Kidney glomerular epithelial cell (primary cell): ENCODE measurements at regions not wholly inside any gene's neighbourhood (a gene's known extent, or its start where the extent isn't known, plus 50 kb on each side); places are given as distances from the start of the nearest gene placed in this dataset.

ENCODE experiments used
- DNase-seq: peaks from one replicate; lab custom pipeline; 2025; lab: John Stamatoyannopoulos, UW

- no peak for DNase-seq
Observed at GRCh38 chr16:85309656-85310587, 197.7 kb upstream of the CIBAR2 start.

GRCh38 chr16:85310868-85311585, 198.8 kb upstream of the CIBAR2 start:
- DNase-seq, result no peak

DNA sequence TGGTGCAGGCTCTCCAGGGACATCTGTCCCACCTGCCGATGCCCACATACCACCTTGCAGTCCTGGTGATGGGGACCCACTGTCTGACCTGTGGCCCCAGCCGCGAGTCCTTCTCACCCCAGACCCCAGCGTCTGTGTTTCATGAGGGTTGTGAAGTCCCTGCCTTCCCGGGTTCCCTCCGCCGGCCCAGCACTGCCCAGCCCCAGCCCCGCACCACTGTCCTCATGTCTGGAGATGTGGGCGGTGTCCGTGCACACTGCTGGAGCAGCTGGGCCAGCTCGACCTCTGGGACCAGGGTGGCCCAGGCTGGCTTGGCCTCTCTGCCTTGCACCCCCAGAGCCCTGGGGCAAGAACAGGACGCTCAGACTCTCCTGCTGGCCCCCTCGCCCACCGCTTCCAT, 199.5 kb upstream of the CIBAR2 start:
- no peak for DNase-seq

- DNase-seq, result no peak
Observed at GRCh38 chr16:85312174-85312573, 199.9 kb upstream of the CIBAR2 start.

DNA sequence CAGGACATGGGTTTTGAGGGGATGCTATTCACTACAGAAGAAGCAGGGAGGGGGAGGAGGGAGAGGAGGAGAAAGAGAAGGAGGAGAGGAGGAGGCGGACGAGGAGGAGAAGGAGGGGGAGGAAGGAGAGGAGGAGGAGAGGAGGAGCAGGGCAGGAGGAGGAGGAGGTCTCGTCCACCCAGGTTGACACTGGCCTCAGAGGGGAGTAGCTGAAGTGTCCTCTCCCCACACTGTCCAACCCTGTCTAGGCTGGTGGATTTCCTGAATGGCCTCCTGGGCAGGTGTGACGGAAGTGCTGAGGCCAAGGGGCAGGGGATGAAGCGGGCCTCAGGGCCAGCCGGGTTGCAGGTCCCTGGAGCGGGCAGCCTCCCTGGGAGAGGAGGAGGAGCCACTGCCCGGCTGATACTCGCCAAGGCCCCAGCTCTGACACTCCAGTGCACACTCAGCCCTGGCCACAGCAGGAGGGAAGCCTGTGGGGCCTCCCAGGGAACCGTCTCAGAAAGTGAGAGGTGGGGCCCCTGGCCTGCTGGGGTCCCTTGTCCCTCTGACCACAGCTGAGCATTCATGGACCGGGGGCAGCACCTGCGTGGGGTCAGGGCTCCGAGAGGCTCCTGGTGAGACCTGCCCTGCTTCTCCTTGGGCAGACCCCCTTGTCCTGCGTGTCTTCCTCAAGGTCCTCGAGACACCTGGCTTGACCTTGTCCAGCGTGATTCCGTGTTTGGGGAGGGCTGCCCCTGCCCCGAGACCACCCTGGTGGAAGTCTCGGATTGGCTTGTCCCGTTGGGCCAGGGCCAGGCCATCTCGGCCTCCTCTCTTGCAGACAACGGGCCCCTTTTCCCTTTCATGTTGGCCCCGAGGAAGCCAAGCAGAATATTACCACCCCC, 200.6 kb upstream of the CIBAR2 start:
- peak; percentile 15 for DNase-seq

DNA sequence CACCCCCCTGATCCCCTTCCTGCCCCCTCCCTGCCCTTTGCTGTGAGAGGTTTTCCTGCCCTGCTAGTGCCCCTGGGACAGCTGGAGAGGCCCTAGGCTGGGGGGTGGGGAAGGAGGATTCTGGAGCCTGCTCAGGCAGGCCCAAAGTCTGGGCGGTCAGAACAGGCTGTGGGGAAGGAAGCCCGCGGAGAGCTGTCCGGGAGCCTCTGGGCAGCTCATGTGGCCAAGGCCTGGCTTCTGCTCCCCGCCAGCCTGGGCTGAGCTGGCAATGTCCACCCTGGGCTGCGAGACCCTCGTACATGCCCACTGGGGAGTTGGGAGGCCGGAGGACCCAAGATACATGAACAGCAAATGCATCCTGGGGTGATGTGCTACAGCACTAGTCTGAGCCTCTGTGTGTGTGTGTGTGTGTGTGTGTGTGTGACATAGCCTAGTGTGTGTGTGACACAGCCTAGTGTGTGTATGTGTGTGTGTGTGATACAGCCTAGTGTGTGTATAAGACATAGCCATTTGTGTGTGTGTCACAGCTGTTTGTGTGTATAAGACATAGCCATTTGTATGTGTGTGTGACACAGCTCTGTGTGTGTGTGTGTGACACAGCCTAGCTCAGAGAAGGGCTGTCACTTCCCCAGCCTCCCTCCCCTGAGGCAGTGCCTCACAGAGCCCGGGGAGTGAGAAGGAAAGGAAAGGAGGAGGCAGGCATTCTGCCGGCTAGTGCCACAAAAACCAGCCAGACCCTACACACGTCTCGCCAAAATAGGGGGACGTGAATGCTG, 201.4 kb upstream of the CIBAR2 start:
- no peak for DNase-seq

GRCh38 chr16:85314512-85314971, 202.3 kb upstream of the CIBAR2 start:
- no peak for DNase-seq

DNA sequence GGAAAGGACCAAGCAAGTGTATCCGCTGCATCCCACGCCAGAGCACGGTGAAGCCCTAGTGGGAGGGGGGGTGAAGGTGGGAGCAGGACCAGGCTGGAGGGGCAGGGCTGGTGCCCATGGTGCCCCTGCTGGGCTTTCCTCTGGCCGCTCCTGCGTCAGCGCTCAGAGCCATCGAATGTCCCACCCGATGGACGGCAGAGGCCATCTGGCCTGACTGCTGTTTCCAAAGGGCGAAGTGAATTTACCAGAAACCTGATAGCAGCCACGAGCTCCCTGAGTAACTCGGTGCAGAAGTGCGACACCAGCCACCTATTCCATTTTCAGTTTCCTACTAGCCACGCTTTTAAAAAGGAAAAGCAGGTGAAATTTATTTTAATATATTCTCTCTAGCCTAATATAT, 203.6 kb upstream of the CIBAR2 start:
- DNase-seq, result no peak

DNA sequence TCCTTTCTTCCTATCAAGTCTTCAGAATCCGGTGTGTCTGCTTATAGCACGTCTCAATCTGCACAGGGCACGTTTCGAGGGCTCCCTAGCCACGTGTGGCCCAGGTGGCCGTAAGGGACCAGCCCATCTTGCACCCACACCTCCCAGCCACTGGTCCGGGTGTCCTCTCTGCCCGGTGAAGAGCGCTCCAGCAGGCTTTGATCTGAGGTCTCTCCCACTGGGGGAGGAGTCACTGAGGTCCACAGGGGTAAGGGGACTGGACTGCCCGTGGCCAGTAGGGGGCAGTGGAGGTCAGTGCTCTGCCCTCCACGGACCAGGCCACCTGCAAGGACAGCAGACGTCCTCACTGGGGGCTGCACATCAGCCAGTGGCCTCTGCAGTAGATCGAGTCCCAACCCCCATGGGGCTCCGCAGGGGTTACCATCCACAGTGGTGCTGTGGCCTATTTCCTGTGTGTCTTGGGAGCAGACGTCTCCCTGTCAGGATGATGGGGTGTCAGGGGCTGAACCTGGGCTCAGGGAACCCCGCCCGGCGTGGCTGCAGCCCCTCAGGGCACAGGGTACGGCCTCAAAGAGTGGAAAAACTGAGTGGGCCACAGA, 204.1 kb upstream of the CIBAR2 start:
- peak; percentile 27 for DNase-seq

DNA sequence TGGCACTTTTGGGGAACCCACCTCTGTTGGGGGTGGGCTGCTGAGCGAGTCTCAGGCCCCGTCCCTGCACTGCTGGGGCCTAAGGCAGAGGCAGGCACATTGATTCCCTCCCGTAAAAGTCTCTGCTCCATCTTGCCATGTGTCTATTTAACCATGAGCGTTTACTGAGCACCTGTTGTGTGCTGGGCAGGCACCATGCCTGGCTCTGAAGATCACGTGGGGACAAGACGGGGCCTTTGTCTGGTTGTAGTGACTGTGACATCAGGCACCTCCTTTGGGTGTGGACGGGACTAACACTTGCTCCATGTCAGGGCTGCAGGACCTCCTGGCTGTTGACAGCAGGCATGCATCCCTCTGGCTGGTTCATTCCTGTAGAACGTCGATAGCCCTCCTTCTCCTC, 204.7 kb upstream of the CIBAR2 start:
- no peak for DNase-seq

DNA sequence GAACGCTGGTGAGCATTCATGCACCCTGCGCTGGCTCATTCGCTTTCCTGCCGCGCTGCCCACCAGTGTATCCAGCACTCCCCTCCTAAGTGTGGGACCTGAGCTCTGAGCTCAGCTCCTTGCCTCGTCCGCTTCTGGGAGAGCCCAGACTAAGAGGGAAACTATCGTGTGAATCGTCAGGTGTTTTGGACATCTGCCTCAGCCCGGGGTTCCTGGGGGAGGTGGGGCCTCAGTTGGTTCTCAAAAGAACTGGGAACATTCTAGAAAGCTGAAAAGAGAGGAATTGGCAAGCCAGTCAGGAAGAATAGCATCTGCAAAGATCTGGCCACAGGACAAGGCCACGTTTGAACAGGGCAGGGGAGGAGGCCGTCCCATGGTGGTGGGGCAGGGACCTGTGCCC, 205.4 kb upstream of the CIBAR2 start:
- DNase-seq, result no peak

DNA sequence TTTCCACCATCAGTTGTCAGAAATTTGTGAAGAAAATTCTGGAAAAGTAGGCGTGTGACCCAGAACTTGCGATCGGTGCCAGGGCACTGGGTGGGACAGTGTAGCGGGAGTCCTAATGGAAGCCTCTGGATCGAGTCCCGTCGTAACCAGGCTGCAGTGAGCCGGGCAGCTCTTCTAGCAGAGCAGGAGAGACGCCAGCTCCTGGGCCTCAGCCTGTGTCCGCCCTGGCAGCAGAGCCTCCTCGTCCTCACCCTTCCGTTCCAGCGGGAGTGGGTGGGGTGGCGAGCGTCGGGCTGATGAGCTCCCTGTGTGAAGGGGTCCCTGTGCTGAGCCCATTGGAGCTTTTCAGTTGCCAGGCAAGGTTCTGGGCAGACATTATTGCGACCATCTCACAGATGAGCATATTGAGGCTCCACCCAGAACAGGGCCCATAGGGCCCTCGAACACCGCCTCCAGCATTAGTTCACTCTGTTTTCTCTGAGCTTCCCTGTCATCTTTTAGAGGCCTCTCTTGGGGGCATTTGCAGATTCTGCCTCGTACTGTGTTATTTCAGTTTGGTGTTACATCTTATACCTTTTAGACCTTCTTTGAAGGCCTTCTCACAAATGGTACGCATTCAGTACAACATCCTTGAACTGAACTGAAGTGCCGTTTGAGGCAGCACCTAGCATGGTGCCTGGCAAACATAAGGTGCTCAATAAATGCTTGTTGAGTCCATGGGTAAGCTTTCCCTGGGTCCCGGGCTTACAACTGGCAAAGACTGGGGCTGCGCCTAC, 207.1 kb upstream of the CIBAR2 start:
- DNase-seq, result no peak

DNA sequence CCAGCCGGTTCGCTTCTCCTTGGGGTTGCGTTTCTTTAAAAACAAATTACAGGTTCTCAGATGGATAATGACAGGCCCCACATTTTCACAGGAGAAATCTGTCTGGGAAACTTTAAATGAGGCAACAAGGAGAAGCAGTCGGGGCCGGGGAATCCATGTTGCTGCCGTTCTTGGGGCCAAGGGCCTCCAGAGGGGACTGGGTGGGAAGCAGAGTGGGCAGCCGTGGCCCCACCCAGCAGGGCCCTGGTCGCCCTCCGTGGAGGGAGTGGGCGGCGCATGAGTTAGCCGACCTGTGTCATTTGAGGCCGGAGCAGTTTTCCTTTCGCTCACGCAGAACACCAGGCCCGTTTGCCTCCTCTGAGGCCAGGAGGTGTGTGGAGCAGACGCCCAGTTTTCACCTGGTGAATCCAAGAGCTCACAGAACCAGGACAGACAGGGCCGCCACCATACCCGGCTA, 207.7 kb upstream of the CIBAR2 start:
- DNase-seq, result no peak

GRCh38 chr16:85320677-85321385, 208.6 kb upstream of the CIBAR2 start:
- DNase-seq, result no peak

- DNase-seq, result no peak
Observed at GRCh38 chr16:85321509-85322271, 209.4 kb upstream of the CIBAR2 start.

DNA sequence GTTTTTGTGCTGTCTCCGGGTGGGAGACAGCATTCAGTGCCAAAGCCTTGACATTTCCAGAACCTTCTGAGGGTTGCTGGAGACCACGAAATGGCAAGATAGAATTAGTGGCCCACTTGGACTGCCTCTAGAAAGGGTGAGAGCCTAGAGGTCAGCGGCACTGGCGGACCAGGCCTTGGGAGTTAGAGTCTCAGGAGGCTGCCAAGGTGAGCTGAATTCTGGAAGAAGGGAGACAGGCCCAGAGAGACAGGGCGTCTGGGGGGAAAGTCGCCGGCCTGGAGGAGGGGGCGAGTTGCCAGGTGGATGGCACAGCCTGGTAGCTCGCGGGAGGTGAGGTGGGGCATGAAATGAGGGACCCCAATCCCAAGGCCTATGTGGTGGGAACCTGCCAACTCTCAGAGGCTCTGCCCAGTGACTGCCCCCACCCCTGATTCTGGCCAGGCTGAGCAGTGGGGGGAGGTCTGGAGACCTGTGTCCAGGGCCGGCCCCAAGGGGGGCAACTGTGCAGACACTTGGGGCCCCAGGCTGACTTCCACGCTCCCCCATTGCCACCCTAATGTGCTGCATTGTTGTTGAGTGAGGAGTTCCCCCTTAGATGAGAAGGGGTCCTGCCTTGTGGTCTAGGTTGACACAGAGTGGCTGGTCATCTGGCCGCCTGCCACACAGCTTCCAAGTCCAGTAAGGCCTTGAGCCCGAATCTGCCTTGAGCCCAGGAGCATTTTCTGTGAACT, 211.1 kb upstream of the CIBAR2 start:
- DNase-seq, result no peak

- no peak for DNase-seq
Observed at GRCh38 chr16:85323961-85324253, 211.6 kb upstream of the CIBAR2 start.

DNA sequence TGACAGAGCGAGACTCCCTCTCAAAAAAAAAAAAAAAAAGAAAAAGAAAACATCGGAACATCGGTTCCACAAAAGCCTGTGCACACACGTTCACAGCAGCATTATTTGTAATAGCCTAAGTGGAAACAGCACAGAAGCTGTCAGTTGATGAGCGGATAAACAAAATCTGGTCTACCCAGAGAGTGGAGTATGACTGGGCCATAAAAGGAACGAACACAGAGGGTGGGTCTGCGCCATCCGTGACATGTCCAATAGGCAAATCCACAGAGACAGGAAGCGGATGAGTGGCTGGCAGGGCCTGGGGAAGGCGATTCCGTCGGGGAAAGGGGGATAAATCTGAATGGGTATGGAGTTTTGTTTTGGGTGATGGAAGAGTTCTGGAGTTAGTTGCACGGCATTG, 212.2 kb upstream of the CIBAR2 start:
- DNase-seq, result no peak
